Panc1 (cell line): ENCODE measurements at regions not wholly inside any gene's neighbourhood (a gene's known extent, or its start where the extent isn't known, plus 50 kb on each side); places are given as distances from the start of the nearest gene placed in this dataset.

Source experiments
- ATAC-seq: fragments of 200-7000 bp; cut with Tn5 transposase; 2 replicates; pipeline ENCODE4 v1.9.1; 2020; ENCODE audit warnings: mild to moderate bottlenecking, moderate library complexity
- BruUV-seq: library from RNA; stranded (reverse); fragments of 400-500 nt; replicated peaks from 2 replicates; lab custom pipeline; 2021; lab: Mats Ljungman, UMichigan
- CTCF ChIA-PET: fragments of 300-600 bp; sonication (Branson Sonifier 250); formaldehyde crosslinking; loops from one replicate; lab custom pipeline; 2022; ENCODE audit warnings: antibody characterized with exemption; lab: Charles Lee
- POLR2A ChIA-PET: fragments of 300-600 bp; sonication (Branson Sonifier 250); formaldehyde crosslinking; loops from one replicate; lab custom pipeline; 2022; ENCODE audit warnings: antibody characterized with exemption; lab: Charles Lee
- DNase-seq: peaks from one replicate; pipeline ENCODE4 v3.0.0-alpha.2; 2010; ENCODE audit warnings: low read depth, low spot score
- H3K27ac ChIP-seq: 2 replicates; pipeline ENCODE4 v1.5.1; 2011; ENCODE audit warnings: mild to moderate bottlenecking, low read length, inconsistent platforms
- H3K27me3 ChIP-seq: fragments of 200-500 bp; sonication (Bioruptor generic); 2 replicates; pipeline ENCODE4 v1.6.0; 2014; ENCODE audit warnings: low read length, inconsistent platforms; ENCODE audit not compliant: control insufficient read depth, insufficient read depth
- H3K36me3 ChIP-seq: fragments of 200-500 bp; sonication (Bioruptor generic); 2 replicates; pipeline ENCODE4 v1.5.1; 2014; ENCODE audit warnings: inconsistent platforms, mild to moderate bottlenecking, low read length, moderate library complexity; ENCODE audit not compliant: control insufficient read depth, insufficient read depth
- H3K4me1 ChIP-seq: 2 replicates; pipeline ENCODE4 v1.5.1; 2011; ENCODE audit warnings: inconsistent platforms, mild to moderate bottlenecking, low read length, moderate library complexity; ENCODE audit not compliant: control insufficient read depth, insufficient read depth
- H3K4me3 ChIP-seq, 2 experiments: 2 replicates each; pipeline ENCODE4 v1.5.1; 2011 to 2012; ENCODE audit warnings: low read depth in 2 of 2, low read length in 2 of 2, mild to moderate bottlenecking in 2 of 2, inconsistent platforms in 1 of 2, moderate library complexity in 1 of 2
- H3K9me3 ChIP-seq: fragments of 200-500 bp; sonication (Bioruptor generic); 2 replicates; pipeline ENCODE4 v1.5.1; 2014; ENCODE audit warnings: low read depth, mild to moderate bottlenecking, inconsistent platforms, low read length, moderate library complexity; ENCODE audit not compliant: control insufficient read depth, insufficient read depth
- POLR2AphosphoS5 ChIP-seq: IDR thresholded peaks from 2 replicates; pipeline ENCODE4 v1.6.1; 2012; ENCODE audit warnings: mild to moderate bottlenecking, low read depth, low read length, moderate library complexity
- SIN3A ChIP-seq: IDR thresholded peaks from 2 replicates; pipeline ENCODE4 v1.6.1; 2012; ENCODE audit warnings: low read depth, mild to moderate bottlenecking, low read length, moderate library complexity, borderline replicate concordance; ENCODE audit not compliant: insufficient read depth
- TCF7L2 ChIP-seq: IDR thresholded peaks from 2 replicates; pipeline ENCODE4 v1.6.1; 2011; ENCODE audit warnings: mild to moderate bottlenecking, low read depth, low read length, inconsistent platforms
- in situ Hi-C: cut with HindIII; loops from 2 replicates; pipeline ENCODE4 v1.10.0; 2016; ENCODE audit warnings: low sequenced_read_pairs, low pct_unique_long_range_greater_than_20kb
- intact Hi-C: fragments of 100-400 bp; cut with micrococcal nuclease; formaldehyde crosslinking; loops from one replicate; pipeline ENCODE4 v1.10.0; 2022; ENCODE audit not compliant: unreplicated experiment
- TF ChIP-seq, protein P1 (sequence below): fragments of 450-650 bp; IDR thresholded peaks from 2 replicates; pipeline ENCODE4 v1.5.1; 2017; ENCODE audit warnings: mild to moderate bottlenecking
- TF ChIP-seq, protein P2 (sequence below), 2 experiments: IDR thresholded peaks; 2 replicates each; pipeline ENCODE4 v1.6.1; 2011 to 2012; ENCODE audit warnings: low read depth in 2 of 2, control low read depth in 1 of 2, low read length in 1 of 2, mild to moderate bottlenecking in 1 of 2, moderate library complexity in 1 of 2; ENCODE audit not compliant: insufficient read depth in 1 of 2

DNA sequence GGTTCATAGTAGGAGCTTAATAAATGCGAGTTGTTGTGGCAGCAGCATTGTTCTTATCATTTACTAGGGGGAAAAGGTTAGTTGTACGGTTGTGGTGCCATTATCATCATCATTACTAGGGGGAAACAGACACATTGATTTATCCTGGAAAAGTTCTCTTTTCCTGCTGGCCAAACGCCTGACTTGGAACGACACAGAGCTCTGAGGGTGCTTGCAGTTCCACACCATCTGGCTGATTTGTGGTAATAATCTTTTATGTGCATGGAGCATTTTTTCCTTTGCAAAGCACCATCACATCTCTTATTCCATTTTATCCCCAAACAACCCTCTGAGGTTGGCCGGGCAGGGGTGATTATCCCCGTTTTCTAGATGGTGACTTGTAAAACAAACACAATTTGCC, 219.4 kb downstream of the BUB3 start:
- intact Hi-C loops, result no loop called here
- in situ Hi-C loops, result no loop called here
- ATAC-seq, result no peak
- H3K27ac ChIP-seq, result no peak overlapping the region
- H3K9me3 ChIP-seq, result no peaks in the 10 kb centered on the region
- DNase-seq, result no peak
- no peaks in the 10 kb centered on the region for H3K36me3 ChIP-seq
- H3K4me3 ChIP-seq, result no peak overlapping the region
- BruUV-seq, result no TSS peak
- no peaks in the 10 kb centered on the region for H3K4me1 ChIP-seq
- CTCF ChIA-PET, result no interaction called here
- POLR2A ChIA-PET, result no interaction called here
- no peak for TF ChIP-seq SIN3A
- TF ChIP-seq, protein P1, sequence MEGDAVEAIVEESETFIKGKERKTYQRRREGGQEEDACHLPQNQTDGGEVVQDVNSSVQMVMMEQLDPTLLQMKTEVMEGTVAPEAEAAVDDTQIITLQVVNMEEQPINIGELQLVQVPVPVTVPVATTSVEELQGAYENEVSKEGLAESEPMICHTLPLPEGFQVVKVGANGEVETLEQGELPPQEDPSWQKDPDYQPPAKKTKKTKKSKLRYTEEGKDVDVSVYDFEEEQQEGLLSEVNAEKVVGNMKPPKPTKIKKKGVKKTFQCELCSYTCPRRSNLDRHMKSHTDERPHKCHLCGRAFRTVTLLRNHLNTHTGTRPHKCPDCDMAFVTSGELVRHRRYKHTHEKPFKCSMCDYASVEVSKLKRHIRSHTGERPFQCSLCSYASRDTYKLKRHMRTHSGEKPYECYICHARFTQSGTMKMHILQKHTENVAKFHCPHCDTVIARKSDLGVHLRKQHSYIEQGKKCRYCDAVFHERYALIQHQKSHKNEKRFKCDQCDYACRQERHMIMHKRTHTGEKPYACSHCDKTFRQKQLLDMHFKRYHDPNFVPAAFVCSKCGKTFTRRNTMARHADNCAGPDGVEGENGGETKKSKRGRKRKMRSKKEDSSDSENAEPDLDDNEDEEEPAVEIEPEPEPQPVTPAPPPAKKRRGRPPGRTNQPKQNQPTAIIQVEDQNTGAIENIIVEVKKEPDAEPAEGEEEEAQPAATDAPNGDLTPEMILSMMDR, result no peak
- TF ChIP-seq, protein P2, sequence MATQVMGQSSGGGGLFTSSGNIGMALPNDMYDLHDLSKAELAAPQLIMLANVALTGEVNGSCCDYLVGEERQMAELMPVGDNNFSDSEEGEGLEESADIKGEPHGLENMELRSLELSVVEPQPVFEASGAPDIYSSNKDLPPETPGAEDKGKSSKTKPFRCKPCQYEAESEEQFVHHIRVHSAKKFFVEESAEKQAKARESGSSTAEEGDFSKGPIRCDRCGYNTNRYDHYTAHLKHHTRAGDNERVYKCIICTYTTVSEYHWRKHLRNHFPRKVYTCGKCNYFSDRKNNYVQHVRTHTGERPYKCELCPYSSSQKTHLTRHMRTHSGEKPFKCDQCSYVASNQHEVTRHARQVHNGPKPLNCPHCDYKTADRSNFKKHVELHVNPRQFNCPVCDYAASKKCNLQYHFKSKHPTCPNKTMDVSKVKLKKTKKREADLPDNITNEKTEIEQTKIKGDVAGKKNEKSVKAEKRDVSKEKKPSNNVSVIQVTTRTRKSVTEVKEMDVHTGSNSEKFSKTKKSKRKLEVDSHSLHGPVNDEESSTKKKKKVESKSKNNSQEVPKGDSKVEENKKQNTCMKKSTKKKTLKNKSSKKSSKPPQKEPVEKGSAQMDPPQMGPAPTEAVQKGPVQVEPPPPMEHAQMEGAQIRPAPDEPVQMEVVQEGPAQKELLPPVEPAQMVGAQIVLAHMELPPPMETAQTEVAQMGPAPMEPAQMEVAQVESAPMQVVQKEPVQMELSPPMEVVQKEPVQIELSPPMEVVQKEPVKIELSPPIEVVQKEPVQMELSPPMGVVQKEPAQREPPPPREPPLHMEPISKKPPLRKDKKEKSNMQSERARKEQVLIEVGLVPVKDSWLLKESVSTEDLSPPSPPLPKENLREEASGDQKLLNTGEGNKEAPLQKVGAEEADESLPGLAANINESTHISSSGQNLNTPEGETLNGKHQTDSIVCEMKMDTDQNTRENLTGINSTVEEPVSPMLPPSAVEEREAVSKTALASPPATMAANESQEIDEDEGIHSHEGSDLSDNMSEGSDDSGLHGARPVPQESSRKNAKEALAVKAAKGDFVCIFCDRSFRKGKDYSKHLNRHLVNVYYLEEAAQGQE (IDR thresholded peaks at IDR 0.05; ENCODE audit: insufficient read depth in 1 of 2, low read depth in 2 of 2, low read length in 1 of 2), result no peak
- TF ChIP-seq TCF7L2, result no peak
- TF ChIP-seq POLR2AphosphoS5, result no peak
- no peaks in the 10 kb centered on the region for H3K27me3 ChIP-seq

DNA sequence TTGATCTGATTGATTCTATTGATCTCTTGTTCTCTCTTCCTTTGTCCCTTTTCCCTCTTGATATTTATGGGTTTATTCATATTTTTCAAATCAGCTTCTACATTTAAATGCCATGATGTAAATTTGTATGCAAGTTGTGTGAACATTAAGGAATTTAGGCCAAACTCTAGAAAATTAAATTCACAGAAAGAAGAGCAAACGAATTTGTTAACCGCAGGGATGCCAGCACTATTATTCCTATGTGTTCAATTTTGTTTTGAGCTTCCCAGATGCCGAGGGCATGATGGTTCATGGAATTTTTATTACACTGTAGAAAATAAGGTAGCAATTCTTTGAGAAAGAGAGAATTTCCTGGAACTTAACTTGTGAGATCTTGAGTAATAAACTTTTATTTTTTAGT, 220.9 kb downstream of the BUB3 start:
- Histone ChIP-seq H3K27me3 (no peaks in the 10 kb centered on the region), H3K36me3 (no peaks in the 10 kb centered on the region), H3K9me3 (no peaks in the 10 kb centered on the region), H3K4me1 (no peaks in the 10 kb centered on the region), H3K4me3 (no peak overlapping the region), H3K27ac (no peak overlapping the region)
- no TSS peak for BruUV-seq
- no peak for DNase-seq
- TF ChIP-seq, protein P2 (IDR thresholded peaks at IDR 0.05; ENCODE audit: insufficient read depth in 1 of 2, low read depth in 2 of 2, low read length in 1 of 2), result no peak
- no peak for TF ChIP-seq TCF7L2
- no peak for TF ChIP-seq POLR2AphosphoS5
- TF ChIP-seq, protein P1, result no peak
- no peak for TF ChIP-seq SIN3A
- ATAC-seq, result no peak
- intact Hi-C loops, result no loop called here
- in situ Hi-C loops, result no loop called here
- ChIA-PET CTCF (no interaction called here), POLR2A (no interaction called here)
